Dedifferentiated amniotic fluid mesenchymal stem cell (primary cell): ENCODE measurements at regions not wholly inside any gene's neighbourhood (a gene's known extent, or its start where the extent isn't known, plus 50 kb on each side); places are given as distances from the start of the nearest gene placed in this dataset.
A peak's percentile ranks its signal among the peaks of the same experiment; 100 is the strongest.

Experiments used
- DNase-seq: peaks from one replicate; pipeline ENCODE4 v3.0.0-alpha.2; 2016; ENCODE audit errors: extremely low spot score

DNA sequence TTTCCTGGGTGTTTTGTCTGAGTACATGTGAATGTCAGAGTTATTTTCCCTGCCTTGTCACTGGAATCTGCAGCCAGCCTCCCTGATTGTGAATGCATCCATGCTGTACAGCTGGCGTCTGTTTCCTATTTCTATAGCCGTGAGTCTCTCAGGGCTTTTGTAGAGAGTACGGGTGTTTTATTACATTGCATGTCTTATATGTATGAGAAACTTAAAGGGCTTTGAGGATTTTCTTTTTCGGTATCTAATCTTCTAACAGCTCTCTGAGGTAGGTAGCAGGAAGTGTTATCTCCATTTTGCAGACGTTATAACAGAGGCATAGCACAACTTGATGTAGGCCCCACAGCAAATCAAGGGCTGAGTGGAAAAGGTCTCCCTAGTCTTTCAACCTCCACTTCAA, 272.9 kb downstream of the PRL start:
- DNase-seq: no peak

DNA sequence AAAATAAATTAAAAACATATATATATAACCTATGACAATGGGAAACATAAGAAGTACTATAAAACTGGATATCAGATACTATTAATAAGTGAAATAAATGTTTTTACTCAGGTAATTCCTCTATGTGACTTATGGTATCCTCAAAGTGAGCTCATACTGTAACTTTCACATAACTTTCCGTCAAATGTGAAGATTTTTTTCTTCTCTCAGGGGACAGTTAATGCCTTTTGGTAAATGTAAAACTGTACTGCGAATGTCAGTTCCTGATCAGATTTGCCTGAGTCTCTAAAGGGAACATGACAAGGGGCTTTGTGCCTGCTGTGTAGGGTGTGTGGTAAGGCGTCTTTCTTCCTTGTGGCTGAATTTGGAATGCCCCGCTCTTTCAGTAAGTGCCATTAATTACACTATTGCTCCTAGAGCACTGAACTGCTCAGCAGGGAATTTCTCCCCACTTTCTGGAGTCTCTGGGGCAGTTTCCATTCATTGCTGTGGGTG, 271.8 kb downstream of the PRL start:
- DNase-seq: no peak

DNA sequence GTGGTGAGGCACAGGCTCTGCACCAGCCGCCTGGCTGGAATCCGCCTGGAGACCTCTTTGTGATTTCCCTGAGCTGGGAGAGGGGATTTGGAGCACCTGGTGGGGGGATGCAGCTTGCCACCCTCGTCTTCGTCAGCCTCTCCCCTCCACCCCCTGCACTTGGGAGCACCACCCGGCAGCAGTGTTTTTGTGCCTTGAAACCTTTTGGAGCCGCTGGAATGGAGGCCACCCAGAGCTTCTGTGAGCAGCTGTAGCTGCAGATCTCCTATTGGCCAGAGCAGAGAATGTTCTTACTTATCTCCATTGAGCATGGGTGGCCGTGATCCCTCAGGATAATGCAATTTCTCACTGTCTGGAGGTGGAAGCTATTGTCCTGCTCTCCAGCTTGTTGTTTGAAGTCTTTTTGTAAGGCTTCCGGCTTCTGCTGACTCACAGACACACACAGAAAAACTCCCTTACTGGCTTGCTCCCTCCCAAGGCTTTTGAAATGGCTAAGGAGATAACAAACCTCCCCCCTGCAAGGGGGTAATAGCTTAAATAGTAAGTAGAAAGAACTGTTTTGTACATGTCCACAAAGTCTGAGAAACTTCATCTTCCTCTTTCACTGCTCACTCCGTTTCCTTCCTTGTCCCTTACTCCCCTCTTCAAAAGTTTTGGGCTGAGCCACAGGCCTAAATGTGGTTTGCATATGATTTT, 271.2 kb downstream of the PRL start:
- no peak for DNase-seq

DNA sequence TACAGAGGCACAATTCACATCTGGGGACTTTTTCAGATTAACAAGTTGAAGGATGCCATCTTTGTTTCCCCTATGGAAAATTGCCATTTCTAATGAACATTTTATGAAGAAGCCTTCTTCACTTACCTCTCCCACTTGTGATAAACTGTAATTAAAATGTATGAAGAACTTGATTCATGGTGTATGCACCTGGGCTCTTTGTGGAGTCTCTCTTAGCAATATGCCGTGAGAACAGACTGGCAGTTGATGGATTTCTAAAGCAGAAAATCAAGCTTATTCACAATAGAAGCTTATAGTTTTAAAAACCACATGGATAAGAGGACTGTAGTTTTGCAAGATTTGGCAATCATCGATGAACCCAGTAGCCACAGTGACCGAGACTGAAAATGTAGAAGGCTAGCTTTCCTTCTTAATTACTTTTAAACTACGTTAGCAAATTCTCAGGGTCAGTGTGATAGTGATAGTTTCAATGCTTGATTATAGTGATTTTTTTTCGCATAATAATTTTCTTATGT, 270.6 kb downstream of the PRL start:
- no peak for DNase-seq

DNA sequence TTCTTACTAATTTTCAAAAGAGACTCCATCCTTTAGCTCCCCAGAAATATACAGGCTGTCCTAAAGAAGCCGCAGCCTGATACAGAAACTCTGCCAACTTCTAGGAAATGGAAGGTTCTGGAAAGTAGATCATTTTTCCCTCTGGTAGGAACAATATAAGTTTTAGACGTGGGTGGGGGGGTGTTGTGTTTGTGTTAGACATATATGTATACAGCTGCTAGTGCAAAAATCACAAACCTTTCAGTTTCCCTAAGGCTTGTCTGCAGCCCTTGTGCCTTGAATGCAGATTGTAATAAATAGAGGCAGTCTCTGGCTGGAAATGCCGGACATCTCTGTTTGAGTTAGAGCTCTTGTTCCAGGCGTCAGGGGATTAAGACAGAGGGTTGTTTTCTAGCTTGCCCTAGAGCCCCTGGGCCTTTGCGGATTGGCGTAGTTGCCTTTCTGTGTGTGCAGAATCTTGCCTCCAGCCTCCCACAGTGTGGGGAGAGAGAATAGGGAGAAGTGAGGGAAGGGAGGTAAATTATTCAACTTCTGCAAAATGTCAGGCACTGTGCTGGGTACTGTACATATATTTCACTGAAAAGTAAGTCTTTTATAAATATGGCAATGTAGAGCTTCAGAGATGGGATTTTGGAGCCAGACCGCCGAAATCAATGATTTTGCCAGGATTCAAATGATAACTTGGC, 269.7 kb downstream of the PRL start:
- no peak for DNase-seq

DNA sequence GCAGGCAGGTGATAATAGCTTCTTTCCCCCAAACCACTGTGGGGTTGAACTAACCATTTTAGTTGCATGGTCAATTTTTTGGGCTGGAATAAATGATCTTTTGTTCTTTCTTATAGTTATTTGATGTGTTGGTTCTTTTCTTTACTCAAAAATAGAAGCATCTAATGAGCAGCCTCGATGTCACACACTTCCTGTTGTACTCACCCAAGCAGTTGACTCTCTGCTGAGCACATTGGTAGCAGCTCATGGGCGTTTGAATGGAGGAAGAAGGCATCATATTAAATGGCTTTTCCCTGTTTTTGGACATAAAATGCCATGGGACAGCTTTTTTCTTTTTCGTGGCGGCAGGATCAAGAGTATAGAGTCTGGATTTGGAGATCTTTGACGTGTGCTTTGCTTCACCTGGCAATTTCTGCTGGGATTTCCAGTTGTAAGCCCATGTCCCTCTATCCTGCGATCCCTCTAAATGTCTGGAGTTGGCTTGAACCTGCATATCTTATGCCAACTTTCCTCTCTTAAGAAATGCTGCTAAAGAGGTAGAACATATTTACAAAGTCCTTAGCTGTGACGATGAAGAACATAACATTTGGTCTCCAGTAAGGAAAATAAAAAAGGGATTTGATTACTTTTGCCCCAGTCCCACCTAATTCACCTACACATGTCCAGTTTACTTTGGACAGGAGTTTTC, 268.3 kb downstream of the PRL start:
- DNase-seq: no peak

DNA sequence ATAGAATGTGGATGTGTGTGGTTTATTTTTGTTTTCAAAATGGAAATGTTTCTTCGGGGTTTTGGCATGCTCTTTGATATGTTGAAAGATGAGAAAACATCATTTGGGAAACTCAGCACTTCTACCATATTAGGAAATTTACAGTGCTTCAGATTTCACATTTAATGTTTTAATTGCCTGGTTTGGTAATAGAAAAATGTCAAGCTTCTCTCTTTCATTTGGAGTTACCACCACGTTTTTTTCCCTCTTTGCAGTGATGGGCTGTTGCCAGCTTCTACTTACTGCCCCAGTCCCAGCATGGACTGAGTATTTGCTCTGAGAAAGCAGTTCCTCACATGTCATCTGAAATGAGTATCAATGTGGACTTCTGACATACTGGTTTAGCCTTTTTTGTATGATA, 267.7 kb downstream of the PRL start:
- DNase-seq: no peak

DNA sequence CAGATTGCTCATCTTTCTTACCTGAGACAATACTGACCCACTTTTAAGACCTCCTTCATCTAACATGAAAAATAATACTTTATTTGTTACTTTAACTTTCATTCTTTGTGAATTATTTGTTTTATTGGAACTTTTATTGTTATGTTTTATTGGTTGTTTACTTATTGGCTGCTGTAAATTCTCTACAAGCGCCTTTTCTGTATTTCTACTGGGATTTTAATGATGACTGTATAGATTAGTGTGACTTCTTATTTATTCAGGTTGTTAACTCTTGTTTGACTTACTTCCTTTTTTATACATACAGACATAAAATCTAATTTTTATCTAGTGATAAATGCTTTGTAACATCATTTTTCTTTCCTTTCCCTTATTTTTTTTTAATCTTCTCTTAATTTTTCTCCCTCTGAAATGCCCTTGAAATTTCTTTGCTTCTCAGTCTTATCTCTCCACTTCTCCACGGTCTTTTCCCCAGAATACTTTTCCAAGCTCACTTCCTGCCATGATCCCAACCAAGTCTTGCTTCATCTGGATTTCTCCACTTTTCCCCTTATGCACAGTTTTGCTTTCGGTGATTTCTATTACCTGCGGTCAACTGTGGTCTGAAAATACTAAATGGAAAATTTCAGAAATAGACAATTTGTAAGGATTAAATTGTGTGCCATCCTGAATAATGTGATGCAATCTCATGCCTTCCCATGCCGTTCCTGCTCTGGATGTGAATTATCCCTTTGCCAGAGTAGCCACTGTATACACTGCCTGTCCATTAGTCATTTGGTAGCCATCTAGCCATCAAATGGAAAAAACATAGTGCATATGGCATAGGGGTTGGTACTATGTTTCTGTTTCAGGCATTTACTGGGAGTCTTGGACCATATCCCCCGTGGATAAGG, 265.9 kb downstream of the PRL start:
- no peak for DNase-seq

DNA sequence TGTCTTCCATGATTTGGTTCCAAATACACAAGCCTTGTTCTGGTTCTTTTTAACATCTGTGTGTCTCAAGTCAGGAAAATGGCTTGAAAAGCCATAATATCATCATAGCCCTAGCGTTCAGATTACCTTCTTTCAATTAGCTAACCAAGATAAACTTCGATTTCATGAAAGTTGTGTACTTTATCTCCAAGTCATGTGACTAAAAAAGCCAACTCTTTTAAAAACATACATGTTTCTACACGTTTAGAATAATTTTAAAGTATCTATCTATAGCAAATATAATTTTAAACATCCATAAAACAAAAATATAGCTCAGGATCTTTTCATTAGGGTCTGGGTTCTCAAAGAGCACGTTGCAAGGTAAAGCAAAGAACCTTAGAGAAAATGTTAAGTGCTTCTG, 261.1 kb downstream of the PRL start:
- DNase-seq: no peak

DNA sequence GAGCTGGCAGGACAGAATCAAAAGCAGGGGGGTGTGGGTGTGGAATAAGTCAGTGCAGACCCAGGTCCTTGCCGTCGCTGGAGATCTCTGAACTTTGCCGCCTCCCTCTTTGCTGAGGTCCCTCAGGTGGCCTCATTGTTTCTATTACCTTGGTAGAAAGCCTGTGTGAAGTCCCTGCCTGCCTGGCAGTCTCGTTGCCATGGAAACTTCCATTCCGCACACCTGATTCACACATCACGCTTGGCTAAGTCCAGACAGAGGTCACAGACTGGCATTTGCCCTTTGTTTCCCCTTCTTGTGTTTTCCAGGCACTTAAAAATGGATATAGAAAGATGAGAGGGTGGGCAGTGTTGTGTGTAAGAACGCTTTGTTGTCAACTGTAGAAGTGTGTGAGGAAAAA, 260.6 kb downstream of the PRL start:
- DNase-seq: no peak

DNA sequence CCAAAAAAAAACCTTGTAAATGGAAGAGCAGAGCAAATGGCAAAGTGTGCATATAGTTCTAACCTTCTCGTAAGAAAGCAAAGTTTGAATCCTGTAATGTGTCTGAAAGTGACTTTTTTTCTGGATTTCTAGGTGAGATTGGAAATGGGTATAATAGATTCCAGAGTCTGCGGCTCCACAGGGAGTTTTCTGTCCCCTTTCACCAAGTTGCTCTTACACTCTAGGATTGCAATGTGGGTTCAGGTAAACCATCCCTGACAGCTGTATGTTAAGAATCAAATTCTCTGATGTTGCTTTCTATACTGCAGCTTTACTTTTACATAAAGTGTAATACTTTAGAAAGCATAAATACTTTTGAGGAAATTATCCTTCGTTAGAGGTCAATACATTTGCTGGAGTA, 260.1 kb downstream of the PRL start:
- no peak for DNase-seq

DNA sequence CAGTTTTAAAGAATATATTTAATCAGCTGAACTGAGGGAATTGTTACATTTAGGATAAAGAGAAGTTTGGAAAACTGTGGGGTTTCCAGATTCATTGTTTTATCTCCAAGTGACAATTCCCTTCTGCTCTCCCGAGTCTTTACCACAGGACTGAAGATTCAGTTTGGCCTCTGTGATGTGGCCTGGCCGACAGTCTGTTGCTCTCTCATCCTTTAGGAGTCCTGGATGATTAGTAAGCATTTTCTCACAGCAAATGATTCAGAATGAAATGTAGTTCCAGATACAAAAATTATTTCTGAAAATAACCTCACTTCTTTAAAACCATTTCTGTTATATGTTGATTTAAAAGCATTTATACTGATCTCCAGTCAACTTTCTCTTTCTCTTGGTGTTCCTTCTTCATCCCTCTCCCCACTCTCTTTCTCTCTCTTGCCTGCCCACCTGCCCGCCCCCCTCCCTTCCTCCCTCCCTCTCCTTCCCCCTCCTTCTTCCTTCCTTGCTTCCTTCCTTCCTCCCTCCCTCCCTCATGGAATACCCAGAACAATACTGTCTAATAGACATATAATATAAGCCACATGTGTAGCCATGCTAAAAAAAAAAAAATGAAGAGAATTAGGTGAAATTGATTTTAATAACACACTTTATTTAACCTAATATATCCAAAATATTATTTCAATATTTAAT, 254.9 kb downstream of the PRL start:
- peak; percentile 22 for DNase-seq

DNA sequence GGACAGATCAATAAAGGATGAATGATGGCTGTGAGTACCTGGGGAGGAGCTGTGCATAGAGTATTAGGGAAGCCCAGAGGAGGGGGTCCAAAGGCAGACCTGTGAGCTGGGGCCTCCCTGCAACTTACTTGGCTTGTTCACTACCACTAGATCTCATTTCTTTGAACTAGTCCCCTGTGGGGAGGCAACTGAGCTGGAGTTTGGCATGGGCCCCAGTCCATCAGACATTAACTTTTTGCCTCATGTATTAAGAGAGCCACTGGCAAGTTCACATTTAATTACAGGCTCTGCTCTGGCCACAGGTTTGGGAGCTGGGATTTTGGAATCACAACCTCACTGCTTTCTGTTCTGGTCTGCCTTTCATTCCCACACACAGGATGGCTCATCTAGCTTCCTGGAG, 254.1 kb downstream of the PRL start:
- no peak for DNase-seq

DNA sequence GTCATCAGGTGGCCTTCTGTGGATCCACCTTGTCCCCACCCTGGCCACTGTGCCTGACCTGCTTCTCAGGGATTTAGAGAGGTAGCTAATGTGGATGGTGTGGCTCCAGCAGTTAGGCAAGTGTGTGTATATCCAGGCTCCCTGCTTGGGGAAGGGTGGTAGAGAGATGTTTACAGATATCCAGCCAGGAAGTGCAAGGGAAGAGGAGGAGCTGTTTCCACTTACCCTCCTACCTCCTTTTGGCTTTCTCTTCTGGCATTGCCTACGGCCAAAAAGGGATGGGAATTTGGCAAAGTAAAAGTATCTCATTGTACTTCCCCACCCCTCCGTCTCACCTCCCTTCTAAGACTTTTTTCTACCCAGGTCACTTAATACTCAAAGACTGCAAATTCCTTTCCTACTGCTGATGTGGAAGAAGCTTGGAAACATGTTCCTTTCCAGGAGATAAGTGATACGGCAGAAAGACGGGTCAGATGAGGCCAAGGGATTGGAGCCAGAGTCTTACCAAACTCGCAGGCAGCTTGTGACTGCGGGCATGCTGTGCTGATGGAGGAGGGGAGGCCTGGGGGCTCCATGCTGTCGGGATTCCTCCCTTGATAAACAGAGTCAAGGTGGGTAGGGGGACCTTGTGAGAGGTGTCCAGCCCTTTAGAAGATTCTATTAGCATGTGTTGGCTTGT, 253.4 kb downstream of the PRL start:
- no peak for DNase-seq

DNA sequence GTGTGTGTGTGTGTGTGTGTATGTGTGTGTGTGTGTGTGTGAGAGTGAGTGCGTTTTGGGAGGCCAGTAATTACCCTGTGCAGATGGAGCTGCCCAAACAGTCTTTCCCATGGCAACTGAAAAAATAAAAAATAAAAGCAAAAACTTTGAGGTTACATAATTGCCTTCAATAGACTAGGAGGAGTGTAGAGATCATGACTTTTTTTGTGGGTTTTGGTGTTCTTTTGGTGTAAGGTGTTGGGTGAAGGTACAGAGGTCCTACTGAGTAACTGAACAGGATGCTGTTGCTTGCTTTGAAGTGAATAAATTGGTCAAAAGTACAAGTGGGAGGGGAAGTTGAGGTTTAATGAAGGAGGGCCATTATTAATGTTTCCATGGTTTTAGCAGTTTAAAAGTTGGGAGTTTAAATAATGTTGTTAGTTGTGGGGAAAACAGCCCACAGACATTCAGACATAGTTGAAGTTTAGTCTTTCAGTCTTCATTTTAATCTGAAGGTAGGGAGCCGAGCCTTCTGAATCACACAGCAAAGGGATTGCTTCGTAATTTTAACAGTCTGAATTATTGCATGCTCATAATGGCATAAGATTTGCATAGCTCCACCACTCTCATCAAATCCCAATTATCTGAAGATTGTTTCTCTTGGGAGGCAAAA, 251.4 kb downstream of the PRL start:
- DNase-seq: no peak

DNA sequence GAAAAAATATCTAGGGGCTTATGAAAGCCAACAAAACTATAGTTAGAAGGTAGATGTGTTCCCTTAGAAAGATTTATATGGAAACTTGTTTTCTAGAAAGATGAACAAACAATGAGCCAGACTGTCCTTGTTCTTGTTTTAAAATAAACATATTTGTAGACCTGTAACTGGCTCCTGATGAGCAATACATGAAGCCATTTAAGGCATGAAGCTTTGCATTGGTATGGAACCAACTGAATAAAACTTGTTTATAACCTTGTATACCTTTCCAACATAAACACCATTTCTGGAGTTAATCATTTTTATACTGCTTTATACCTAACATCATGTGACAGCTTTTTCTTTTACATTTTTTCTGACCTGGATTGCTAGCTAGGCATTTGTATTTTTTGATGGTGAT, 247.8 kb downstream of the PRL start:
- no peak for DNase-seq

DNA sequence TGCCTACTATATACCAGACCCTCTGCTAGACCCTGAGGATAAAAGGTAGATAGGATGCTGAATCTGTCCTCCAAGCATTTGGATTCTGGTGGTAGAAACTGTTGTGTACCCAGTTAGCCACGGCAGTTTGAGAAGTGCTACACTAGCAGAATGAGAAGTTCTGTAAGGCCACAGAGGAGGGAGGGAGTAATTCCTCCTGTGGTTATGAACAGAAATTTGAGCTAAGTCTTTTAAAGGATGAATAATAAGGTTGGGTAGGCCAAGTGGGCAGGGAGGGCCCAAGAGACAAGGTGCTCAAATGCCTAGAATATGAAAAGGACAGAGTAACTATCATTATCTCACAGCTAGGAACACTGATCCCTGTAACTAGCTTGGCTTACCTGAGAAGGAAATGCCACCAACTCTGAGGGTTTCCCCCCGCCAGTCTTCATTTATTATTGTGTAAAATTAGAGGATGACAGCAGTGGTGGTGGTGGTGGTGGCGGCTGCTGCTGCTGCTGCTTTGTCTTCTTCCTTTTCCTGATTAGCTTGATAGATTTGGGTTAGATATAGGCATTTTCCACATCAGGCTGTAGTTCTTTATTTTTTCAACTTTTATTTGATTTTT, 243.3 kb downstream of the PRL start:
- no peak for DNase-seq

DNA sequence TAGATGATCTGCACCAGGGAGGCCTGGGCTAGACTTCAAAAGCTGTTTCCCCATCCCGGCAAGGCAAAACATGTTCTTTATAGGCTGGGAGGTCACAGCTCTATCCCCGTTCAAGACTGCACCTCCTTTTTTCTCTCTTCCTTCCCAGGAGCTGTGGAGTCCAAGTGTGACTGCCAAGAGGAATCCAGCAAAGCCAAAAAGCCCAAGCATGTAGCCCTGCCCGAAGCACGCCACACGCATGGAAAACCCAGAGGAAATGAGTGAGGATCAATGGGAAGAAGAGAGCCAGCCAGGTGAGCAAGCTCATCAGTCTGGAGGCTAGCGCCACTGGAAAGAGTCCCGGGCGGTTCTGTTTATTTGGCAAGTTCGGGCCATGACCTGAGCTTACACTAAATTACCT, 240.4 kb downstream of the PRL start:
- no peak for DNase-seq

DNA sequence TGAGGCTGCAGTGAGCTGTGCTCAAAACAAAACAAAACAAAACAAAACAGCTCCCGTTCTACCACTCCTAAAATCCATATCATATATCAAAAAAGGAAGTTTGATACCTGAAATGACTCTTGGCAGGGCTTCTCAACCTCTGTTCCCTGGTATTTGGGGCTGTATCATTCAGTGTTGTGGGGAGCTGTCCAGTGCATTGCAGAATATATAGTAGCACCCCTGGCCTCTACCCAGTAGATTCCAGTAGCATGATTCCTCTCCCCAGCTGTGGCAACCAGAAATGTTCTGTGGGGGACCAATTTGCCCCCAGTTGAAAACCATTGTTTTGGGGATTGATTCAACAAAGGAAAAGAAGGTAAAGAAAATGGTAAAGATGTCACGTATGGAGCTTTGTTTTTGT, 238.9 kb downstream of the PRL start:
- DNase-seq: no peak

DNA sequence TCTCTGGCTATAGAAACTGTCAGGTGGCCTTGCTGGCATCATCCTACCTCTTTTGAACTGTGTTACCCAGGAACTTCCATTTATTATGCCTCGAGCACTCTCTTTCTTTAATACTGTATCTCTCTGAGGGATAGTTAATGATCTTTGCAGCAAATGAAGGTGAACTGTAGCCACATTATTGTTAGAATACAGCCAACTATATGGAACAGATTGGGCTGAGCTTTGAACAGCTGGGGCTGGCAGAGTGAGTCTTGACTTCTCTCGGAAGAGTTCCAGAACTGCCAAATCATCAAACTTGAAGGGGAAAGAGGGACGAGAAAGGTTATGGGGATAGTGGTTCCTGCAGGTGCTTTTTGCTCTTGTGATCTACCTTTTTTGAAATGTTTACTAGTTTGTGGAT, 237.7 kb downstream of the PRL start:
- no peak for DNase-seq
